ENCODE measurements at regions not wholly inside any gene's neighbourhood (a gene's known extent, or its start where the extent isn't known, plus 50 kb on each side); places are given as distances from the start of the nearest gene placed in this dataset.

DNA sequence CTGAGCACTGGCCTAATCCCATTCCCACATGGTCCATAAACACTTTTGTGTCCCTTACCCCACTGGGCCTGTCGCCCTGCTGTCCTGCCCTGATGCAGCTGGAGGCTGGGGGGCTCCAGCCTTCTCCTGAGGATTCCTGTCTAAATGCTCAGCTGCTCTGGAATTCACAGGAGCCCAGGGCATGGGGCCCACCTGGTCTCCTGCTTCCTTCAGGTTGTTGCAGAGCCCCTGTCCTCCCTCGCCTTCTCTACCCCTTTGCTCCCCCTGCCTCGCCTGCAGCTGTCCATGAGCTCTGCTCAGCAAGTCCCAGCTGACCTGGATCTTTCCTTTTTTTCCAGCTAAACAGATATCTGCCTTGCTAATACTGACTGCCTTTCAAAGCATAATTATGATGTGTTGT lies 286.9 kb downstream of the XXYLT1 start:
- no peaks in the 10 kb centered on the region for H3K36me3 Mint-ChIP-seq
- DNase-seq (ENCODE audit: extremely low spot score, unreplicated experiment): peak; percentile 40
- H3K4me1 Mint-ChIP-seq (ENCODE audit: unreplicated experiment): peaks cover 8% of the 10 kb centered on the region
- peaks cover 10% of the 10 kb centered on the region for H3K9me3 Mint-ChIP-seq
- TF ChIP-seq, protein P1, sequence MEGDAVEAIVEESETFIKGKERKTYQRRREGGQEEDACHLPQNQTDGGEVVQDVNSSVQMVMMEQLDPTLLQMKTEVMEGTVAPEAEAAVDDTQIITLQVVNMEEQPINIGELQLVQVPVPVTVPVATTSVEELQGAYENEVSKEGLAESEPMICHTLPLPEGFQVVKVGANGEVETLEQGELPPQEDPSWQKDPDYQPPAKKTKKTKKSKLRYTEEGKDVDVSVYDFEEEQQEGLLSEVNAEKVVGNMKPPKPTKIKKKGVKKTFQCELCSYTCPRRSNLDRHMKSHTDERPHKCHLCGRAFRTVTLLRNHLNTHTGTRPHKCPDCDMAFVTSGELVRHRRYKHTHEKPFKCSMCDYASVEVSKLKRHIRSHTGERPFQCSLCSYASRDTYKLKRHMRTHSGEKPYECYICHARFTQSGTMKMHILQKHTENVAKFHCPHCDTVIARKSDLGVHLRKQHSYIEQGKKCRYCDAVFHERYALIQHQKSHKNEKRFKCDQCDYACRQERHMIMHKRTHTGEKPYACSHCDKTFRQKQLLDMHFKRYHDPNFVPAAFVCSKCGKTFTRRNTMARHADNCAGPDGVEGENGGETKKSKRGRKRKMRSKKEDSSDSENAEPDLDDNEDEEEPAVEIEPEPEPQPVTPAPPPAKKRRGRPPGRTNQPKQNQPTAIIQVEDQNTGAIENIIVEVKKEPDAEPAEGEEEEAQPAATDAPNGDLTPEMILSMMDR (conservative IDR thresholded peaks at IDR 0.05): no peak
- H3K4me3 Mint-ChIP-seq: no peak overlapping the region
- no peak overlapping the region for H3K27ac Mint-ChIP-seq
- H3K27me3 Mint-ChIP-seq: peaks cover 15% of the 10 kb centered on the region

DNA sequence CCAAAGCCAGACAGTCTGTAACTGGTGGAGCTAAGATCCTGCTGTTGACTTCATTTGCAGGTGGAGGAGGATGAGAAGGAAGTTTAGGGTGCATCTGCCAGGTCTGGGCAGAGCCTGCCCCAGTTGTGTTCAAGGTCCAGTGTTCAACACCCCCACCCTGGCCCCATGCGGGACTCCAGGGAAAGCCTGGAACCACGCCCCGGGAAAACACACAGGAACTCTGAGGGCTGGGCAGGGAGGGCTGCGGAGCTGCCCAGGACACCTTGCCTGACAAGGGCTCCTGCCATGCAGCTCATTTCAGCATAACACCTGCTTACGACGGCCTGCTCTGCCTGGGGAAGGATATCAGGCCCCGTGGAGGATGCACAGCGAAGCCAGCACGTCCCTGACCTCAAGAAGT lies 286.3 kb downstream of the XXYLT1 start:
- TF ChIP-seq, protein P1 (conservative IDR thresholded peaks at IDR 0.05): no peak
- peaks cover 10% of the 10 kb centered on the region for H3K9me3 Mint-ChIP-seq
- no peaks in the 10 kb centered on the region for H3K36me3 Mint-ChIP-seq
- H3K4me3 Mint-ChIP-seq: no peak overlapping the region
- peaks cover 11% of the 10 kb centered on the region for H3K27me3 Mint-ChIP-seq
- no peak for DNase-seq (ENCODE audit: extremely low spot score, unreplicated experiment)
- no peak overlapping the region for H3K27ac Mint-ChIP-seq
- H3K4me1 Mint-ChIP-seq (ENCODE audit: unreplicated experiment): peaks cover 8% of the 10 kb centered on the region

DNA sequence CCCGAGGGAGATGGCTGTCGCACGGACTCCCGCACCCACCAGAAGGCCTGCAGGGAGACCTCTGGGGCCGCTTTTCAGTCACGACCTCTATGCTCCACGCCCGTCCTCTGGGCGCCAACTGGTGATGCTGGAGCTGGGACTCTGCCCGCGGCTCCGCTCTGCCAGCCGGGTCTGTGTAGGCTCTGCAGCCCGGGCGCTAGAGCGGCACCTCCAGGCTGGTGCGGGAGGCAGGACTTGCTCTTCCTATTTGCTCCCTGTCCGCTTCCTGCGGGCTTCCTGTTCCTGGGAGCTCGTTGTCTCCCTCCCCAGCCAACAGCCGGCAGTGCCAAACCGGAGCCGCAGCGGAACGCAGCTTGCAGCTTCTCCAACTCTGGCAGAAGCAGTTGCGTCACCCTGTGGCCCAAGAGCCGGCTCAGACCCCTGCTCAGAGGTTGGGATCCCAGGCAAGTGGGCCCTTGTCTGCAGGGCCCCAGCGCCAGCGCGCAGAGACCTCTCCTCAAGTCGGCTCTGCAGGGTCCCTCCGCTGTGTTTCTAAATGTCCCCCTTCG lies 285.9 kb downstream of the XXYLT1 start:
- H3K4me1 Mint-ChIP-seq (ENCODE audit: unreplicated experiment): peaks cover 8% of the 10 kb centered on the region
- no peak overlapping the region for H3K27ac Mint-ChIP-seq
- no peaks in the 10 kb centered on the region for H3K36me3 Mint-ChIP-seq
- peak; percentile 68 for DNase-seq (ENCODE audit: extremely low spot score, unreplicated experiment)
- H3K27me3 Mint-ChIP-seq: peaks cover 9% of the 10 kb centered on the region
- H3K4me3 Mint-ChIP-seq: no peak overlapping the region
- H3K9me3 Mint-ChIP-seq: peaks cover 10% of the 10 kb centered on the region
- TF ChIP-seq, protein P1 (conservative IDR thresholded peaks at IDR 0.05): peak; percentile 22

DNA sequence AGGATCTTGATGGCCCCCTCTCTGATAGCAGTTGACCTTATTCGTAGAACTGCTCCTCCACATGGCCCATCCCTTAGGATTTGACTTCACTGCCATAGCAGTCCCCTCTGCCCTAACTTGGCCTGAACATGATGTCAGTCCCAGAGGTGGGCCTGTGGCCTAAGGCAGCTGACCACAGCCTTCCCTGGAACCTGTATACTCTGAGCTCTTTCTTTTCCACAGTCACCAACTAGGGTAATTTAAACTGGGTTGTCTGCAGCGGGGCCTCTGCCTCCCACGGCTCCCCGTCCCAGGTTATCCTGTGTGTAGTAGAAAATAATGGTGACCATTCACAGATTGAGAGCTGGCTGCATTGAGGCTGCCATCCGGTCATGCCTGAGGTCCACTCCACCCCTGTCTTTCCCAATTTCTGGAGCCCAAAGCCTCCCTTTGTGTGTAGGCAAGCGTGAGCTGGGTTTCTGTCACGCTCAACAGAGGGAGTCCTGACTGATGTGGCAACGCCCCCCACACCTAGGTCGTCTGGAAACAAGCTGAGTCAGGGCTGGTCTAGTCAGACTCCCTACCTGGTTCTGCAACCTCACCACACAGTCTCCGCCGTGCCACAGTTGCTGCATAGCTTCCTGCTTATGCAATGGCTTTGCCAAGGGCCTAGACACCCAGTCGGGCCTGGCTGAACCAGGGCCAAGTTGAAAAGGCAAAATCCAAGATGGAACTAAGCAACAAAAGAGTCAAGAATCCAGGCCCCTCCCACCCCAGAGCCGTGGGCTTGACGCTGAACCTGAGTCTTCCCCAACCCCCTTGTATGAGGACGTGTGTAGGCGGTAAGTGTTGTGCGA lies 284.5 kb downstream of the XXYLT1 start:
- Mint-ChIP-seq H3K36me3 (no peaks in the 10 kb centered on the region), H3K4me3 (no peak overlapping the region), H3K27ac (no peak overlapping the region), H3K4me1 (ENCODE audit: unreplicated experiment) (peaks cover 8% of the 10 kb centered on the region), H3K9me3 (peaks cover 10% of the 10 kb centered on the region), H3K27me3 (peaks cover 16% of the 10 kb centered on the region)
- TF ChIP-seq, protein P1 (conservative IDR thresholded peaks at IDR 0.05): no peak
- peak; percentile 50 for DNase-seq (ENCODE audit: extremely low spot score, unreplicated experiment)

DNA sequence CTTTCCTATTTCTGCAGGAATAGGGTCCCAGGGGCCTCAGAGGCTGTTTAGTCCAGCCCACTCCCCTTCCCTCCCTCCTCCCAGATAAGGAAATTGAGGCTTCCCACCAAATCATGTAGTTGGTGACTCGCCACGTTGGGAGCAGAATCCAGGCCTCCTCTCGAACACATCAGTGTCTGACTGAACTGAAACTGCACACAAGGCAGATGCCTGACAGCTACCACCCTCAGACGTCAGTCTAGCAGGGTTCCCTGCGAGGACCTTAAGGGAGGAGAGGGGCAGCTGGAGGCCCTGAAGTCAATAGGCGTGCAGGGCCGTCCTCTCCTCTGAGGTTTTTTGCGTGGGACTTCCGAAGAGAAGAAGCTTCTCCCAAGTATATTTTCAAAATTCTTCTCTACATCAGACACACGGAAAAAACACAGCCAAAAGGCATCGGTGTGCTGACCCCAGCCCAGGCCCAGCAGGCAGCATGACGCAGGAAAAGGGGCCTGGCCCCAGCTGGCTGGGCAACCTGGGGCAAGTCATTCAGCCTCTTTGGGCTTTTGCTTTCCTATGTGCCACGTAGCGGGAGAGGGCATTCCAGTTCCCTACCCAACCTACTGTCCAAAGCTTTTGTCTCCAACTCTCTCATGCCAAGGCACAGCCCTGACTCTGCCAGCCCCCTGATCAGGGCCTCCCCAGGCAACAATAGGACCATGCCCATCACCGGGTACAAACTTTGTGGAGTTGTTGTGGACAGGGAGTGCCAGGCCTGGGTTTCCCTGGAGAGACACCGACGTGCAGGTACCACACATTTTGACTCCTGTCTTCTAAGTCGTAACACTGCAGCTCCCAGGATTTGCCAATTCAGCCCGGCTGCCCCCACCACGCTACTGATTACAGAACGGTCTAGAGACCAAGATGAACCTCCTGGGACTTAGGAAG lies 283.1 kb downstream of the XXYLT1 start:
- peaks cover 13% of the 10 kb centered on the region for H3K27me3 Mint-ChIP-seq
- peak; percentile 58 for DNase-seq (ENCODE audit: extremely low spot score, unreplicated experiment)
- no peak overlapping the region for H3K4me3 Mint-ChIP-seq
- H3K4me1 Mint-ChIP-seq (ENCODE audit: unreplicated experiment): no peaks in the 10 kb centered on the region
- TF ChIP-seq, protein P1 (conservative IDR thresholded peaks at IDR 0.05): no peak
- H3K27ac Mint-ChIP-seq: no peak overlapping the region
- H3K36me3 Mint-ChIP-seq: no peaks in the 10 kb centered on the region
- no peaks in the 10 kb centered on the region for H3K9me3 Mint-ChIP-seq
